ENCODE measurements at regions not wholly inside any gene's neighbourhood (a gene's known extent, or its start where the extent isn't known, plus 50 kb on each side); places are given as distances from the start of the nearest gene placed in this dataset.

DNA sequence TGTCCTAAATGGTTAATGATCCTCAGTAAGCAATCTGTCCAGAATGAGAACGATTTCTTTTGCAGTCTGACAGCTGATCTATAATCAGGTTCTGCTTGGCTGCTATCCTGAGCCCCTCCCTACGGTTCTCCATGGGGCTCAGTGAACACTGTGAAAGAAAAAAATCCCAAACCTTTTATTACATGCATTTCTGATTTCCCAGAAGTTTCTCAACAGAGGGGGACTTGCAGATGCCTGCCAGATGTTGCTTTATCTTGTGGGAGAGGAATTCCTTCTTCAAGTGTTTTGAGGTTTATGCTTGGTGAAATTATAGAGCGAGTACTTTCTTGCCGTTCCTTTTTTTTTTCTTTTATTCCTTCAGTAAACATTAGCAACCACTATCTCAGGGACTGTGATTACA, 531.9 kb upstream of the ISX start:
- TF ChIP-seq MYC (IDR thresholded peaks at IDR 0.05; ENCODE audit: low read depth, low read length) = no peak
- TF ChIP-seq, protein P1, sequence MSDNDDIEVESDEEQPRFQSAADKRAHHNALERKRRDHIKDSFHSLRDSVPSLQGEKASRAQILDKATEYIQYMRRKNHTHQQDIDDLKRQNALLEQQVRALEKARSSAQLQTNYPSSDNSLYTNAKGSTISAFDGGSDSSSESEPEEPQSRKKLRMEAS (IDR thresholded peaks at IDR 0.05; ENCODE audit: low read depth, low read length) = no peak
- TF ChIP-seq CTCF (IDR thresholded peaks at IDR 0.05; ENCODE audit: low read depth, low read length) = no peak
